ENCODE measurements at regions not wholly inside any gene's neighbourhood (a gene's known extent, or its start where the extent isn't known, plus 50 kb on each side); places are given as distances from the start of the nearest gene placed in this dataset.
"Not testable (repeated sequence)": the region's sequence is repeated elsewhere in the genome, so short reads cannot be mapped to it uniquely, and the experiment has no call there.

- no peak overlapping the region for H3K27ac ChIP-seq
- H3K4me3 ChIP-seq = no peak overlapping the region
- intact Hi-C loops (cut with DNase I; ENCODE audit: low total_unique reads) = no loop called here
- no peaks in the 10 kb centered on the region for H3K36me3 ChIP-seq (ENCODE audit: low read depth, missing control alignments)
- H3K9me3 ChIP-seq = no peaks in the 10 kb centered on the region
- no peak for DNase-seq
- TF ChIP-seq CTCF (IDR thresholded peaks at IDR 0.05) (no peak), POLR2A (IDR thresholded peaks at IDR 0.05) (no peak)
- no peaks in the 10 kb centered on the region for H3K27me3 ChIP-seq
- no peaks in the 10 kb centered on the region for H3K4me1 ChIP-seq
- WGBS, 2 donors = 47 to 77% methylated on average over 2 of the region's 2 CpGs
Observed at GRCh38 chr1:88612292-88612691, 71.8 kb upstream of the PKN2 start.

DNA sequence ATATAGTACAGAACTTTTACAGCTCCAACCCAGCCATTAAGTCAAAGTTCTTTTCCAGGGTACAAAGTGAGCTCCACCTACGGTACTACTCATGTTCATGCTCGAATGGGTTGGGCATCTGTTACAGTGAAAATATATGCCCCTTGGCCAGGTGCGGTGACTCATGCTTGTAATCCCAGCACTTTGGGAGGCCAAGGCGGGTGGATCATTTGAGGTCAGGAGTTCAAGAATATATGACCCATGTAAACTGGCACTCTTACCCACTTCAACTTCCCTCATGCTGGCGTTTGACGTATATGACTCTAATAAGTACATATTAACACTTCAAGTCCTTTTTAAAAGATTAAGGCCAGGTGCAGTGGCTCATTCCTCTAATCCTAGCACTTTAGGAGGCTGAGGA, 71.3 kb upstream of the PKN2 start:
- no peak overlapping the region for H3K4me3 ChIP-seq
- H3K36me3 ChIP-seq (ENCODE audit: low read depth, missing control alignments) = no peaks in the 10 kb centered on the region
- no peaks in the 10 kb centered on the region for H3K27me3 ChIP-seq
- H3K4me1 ChIP-seq = no peaks in the 10 kb centered on the region
- WGBS, 2 donors = 84 to 96% methylated on average over 6 of the region's 6 CpGs
- no peak overlapping the region for H3K27ac ChIP-seq
- H3K9me3 ChIP-seq = no peaks in the 10 kb centered on the region
- intact Hi-C loops (cut with DNase I; ENCODE audit: low total_unique reads) = no loop called here
- no peak for DNase-seq
- TF ChIP-seq POLR2A (IDR thresholded peaks at IDR 0.05) (no peak), CTCF (IDR thresholded peaks at IDR 0.05) (no peak)

GRCh38 chr1:88618331-88618730, 65.7 kb upstream of the PKN2 start:
- no peak for DNase-seq
- H3K27ac ChIP-seq = no peak overlapping the region
- H3K4me1 ChIP-seq = no peaks in the 10 kb centered on the region
- H3K36me3 ChIP-seq (ENCODE audit: low read depth, missing control alignments) = no peaks in the 10 kb centered on the region
- H3K9me3 ChIP-seq = no peaks in the 10 kb centered on the region
- intact Hi-C loops (cut with DNase I; ENCODE audit: low total_unique reads) = no loop called here
- TF ChIP-seq CTCF (IDR thresholded peaks at IDR 0.05) (no peak), POLR2A (IDR thresholded peaks at IDR 0.05) (no peak)
- H3K4me3 ChIP-seq = no peak overlapping the region
- 92 to 96% methylated on average over 2 of the region's 2 CpGs for WGBS, 2 donors
- no peaks in the 10 kb centered on the region for H3K27me3 ChIP-seq

- H3K9me3 ChIP-seq; H3K27ac ChIP-seq; DNase-seq; H3K36me3 ChIP-seq (ENCODE audit: low read depth, missing control alignments); H3K4me3 ChIP-seq; H3K4me1 ChIP-seq; intact Hi-C loops (cut with DNase I; ENCODE audit: low total_unique reads); H3K27me3 ChIP-seq: not testable (repeated sequence)
- 76 to 79% methylated on average over 1 of the region's 1 CpG for WGBS, 2 donors
Observed at GRCh38 chr1:88623101-88623500, 61.0 kb upstream of the PKN2 start.

Small RNA genes in the stretch of these regions (small RNA-seq; reads per million reads assigned to genes)
- gene AL049861.1 (0 reads per million in 2 donors), gene RF02271 (0 reads per million in 2 donors), gene RN7SL583P (0 to 0.09 reads per million in 2 donors), gene RNA5SP52 (0 reads per million in 2 donors)

All from testis (tissue), 2 donors.